MCF 10A (cell line): ENCODE measurements at regions not wholly inside any gene's neighbourhood (a gene's known extent, or its start where the extent isn't known, plus 50 kb on each side); places are given as distances from the start of the nearest gene placed in this dataset.

Experiments used
- BruUV-seq: library from RNA; stranded (reverse); fragments of 400-500 nt; replicated peaks from 2 replicates; lab custom pipeline; 2021; lab: Mats Ljungman, UMichigan
- CTCF ChIA-PET: fragments of 300-600 bp; sonication (Branson Sonifier 250); formaldehyde crosslinking; extraction: SDS; loops from one replicate; lab custom pipeline; 2021; ENCODE audit warnings: antibody characterized with exemption, inconsistent platforms; lab: Yijun Ruan, JAX
- POLR2A ChIA-PET: fragments of 300-600, 350-650 bp; sonication (Branson Sonifier 250); formaldehyde crosslinking; extraction: SDS; loops from one replicate; lab custom pipeline; 2020; ENCODE audit warnings: antibody characterized with exemption, inconsistent platforms; lab: Yijun Ruan, JAX
- DNase-seq: peaks from one replicate; pipeline ENCODE4 v3.0.0-alpha.2; 2018; ENCODE audit not compliant: unreplicated experiment
- H3K27ac Mint-ChIP-seq: one replicate; pipeline ENCODE4 v1.8.0; 2022; ENCODE audit warnings: mild to moderate bottlenecking, low read depth, mixed read lengths; ENCODE audit not compliant: unreplicated experiment
- H3K27me3 Mint-ChIP-seq: one replicate; pipeline ENCODE4 v1.8.0; 2022; ENCODE audit warnings: mixed read lengths; ENCODE audit not compliant: insufficient read depth, unreplicated experiment
- H3K36me3 Mint-ChIP-seq: one replicate; pipeline ENCODE4 v1.8.0; 2022; ENCODE audit warnings: mild to moderate bottlenecking, moderate library complexity, mixed read lengths; ENCODE audit not compliant: insufficient read depth, unreplicated experiment
- H3K4me1 Mint-ChIP-seq: one replicate; pipeline ENCODE4 v1.8.0; 2022; ENCODE audit warnings: mixed read lengths; ENCODE audit not compliant: insufficient read depth, unreplicated experiment
- H3K4me3 Mint-ChIP-seq: one replicate; pipeline ENCODE4 v1.8.0; 2022; ENCODE audit warnings: mild to moderate bottlenecking, moderate library complexity, mixed read lengths; ENCODE audit not compliant: unreplicated experiment
- H3K9me3 Mint-ChIP-seq: one replicate; pipeline ENCODE4 v1.8.0; 2022; ENCODE audit warnings: mixed read lengths; ENCODE audit not compliant: unreplicated experiment
- CTCF ChIP-seq: fragments of 200-600 bp; IDR thresholded peaks from one replicate; pipeline ENCODE4 v1.8.0; 2022; ENCODE audit warnings: antibody characterized with exemption, mild to moderate bottlenecking; ENCODE audit not compliant: unreplicated experiment
- intact Hi-C: fragments of 100-400 bp; cut with micrococcal nuclease; formaldehyde crosslinking; loops from 2 replicates; pipeline ENCODE4 v1.14.1; 2022

- ChIA-PET POLR2A (interaction anchor here (0.9 kb wide), 1 partner anchor 73 kb away, joined by 3 read pairs; no protein-coding TSS in a partner anchor), CTCF (interaction anchor here (0.6 to 0.9 kb wide), 2 partner anchors 54 to 194 kb away, joined by 3 to 4 read pairs; no protein-coding TSS in a partner anchor)
- Mint-ChIP-seq H3K4me3 (no peak overlapping the region), H3K4me1 (peaks cover 14% of the 10 kb centered on the region), H3K27me3 (no peaks in the 10 kb centered on the region), H3K9me3 (peaks cover 14% of the 10 kb centered on the region), H3K36me3 (no peaks in the 10 kb centered on the region), H3K27ac (no peak overlapping the region)
- no peak for DNase-seq
- intact Hi-C loops: no loop called here
- no peak for TF ChIP-seq CTCF
- no TSS peak for BruUV-seq
Observed at GRCh38 chr1:96290033-96290432, 431.6 kb upstream of the PTBP2 start.

- peaks cover 13% of the 10 kb centered on the region for H3K9me3 Mint-ChIP-seq
- TF ChIP-seq CTCF: no peak
- BruUV-seq: no TSS peak
- no peak for DNase-seq
- ChIA-PET POLR2A (interaction anchor here (0.6 to 0.9 kb wide), 4 partner anchors 8 to 1124 kb away, joined by 3 read pairs; no protein-coding TSS in a partner anchor), CTCF (interaction anchor here (0.6 to 1.1 kb wide), 3 partner anchors 54 to 193 kb away, joined by 3 to 4 read pairs (median 3); no protein-coding TSS in a partner anchor)
- H3K4me3 Mint-ChIP-seq: no peak overlapping the region
- no peaks in the 10 kb centered on the region for H3K36me3 Mint-ChIP-seq
- no peaks in the 10 kb centered on the region for H3K27me3 Mint-ChIP-seq
- intact Hi-C loops: no loop called here
- peaks cover 14% of the 10 kb centered on the region for H3K4me1 Mint-ChIP-seq
- H3K27ac Mint-ChIP-seq: no peak overlapping the region
Observed at GRCh38 chr1:96290801-96291200, 430.8 kb upstream of the PTBP2 start.

- peaks cover 6% of the 10 kb centered on the region for H3K9me3 Mint-ChIP-seq
- no peaks in the 10 kb centered on the region for H3K27me3 Mint-ChIP-seq
- peak overlapping the region; percentile 75 for H3K27ac Mint-ChIP-seq
- H3K36me3 Mint-ChIP-seq: no peaks in the 10 kb centered on the region
- TF ChIP-seq CTCF: no peak
- ChIA-PET POLR2A (interaction anchor here (0.9 kb wide), 1 partner anchor 269 kb away, joined by 3 read pairs; no protein-coding TSS in a partner anchor), CTCF (interaction anchor here (0.6 to 1.1 kb wide), 2 partner anchors 61 to 917 kb away, joined by 3 to 5 read pairs; no protein-coding TSS in a partner anchor)
- H3K4me3 Mint-ChIP-seq: peak overlapping the region; percentile 13
- no TSS peak for BruUV-seq
- H3K4me1 Mint-ChIP-seq: peaks cover 14% of the 10 kb centered on the region
- DNase-seq: peak; percentile 36
- intact Hi-C loops: no loop called here
Observed at GRCh38 chr1:96291468-96291867, 430.1 kb upstream of the PTBP2 start.

GRCh38 chr1:96292141-96292540 is 429.4 kb upstream of the PTBP2 start:
- Mint-ChIP-seq H3K27me3 (no peaks in the 10 kb centered on the region), H3K36me3 (no peaks in the 10 kb centered on the region), H3K4me1 (peaks cover 14% of the 10 kb centered on the region), H3K9me3 (no peaks in the 10 kb centered on the region), H3K27ac (peak overlapping the region; percentile 75), H3K4me3 (no peak overlapping the region)
- TF ChIP-seq CTCF: no peak
- BruUV-seq: no TSS peak
- intact Hi-C loops: no loop called here
- ChIA-PET CTCF (interaction anchor here (0.6 kb wide), 1 partner anchor 917 kb away, joined by 5 read pairs; no protein-coding TSS in a partner anchor), POLR2A (no interaction called here)
- DNase-seq: no peak
